ENCODE measurements at regions not wholly inside any gene's neighbourhood (a gene's known extent, or its start where the extent isn't known, plus 50 kb on each side); places are given as distances from the start of the nearest gene placed in this dataset.

DNA sequence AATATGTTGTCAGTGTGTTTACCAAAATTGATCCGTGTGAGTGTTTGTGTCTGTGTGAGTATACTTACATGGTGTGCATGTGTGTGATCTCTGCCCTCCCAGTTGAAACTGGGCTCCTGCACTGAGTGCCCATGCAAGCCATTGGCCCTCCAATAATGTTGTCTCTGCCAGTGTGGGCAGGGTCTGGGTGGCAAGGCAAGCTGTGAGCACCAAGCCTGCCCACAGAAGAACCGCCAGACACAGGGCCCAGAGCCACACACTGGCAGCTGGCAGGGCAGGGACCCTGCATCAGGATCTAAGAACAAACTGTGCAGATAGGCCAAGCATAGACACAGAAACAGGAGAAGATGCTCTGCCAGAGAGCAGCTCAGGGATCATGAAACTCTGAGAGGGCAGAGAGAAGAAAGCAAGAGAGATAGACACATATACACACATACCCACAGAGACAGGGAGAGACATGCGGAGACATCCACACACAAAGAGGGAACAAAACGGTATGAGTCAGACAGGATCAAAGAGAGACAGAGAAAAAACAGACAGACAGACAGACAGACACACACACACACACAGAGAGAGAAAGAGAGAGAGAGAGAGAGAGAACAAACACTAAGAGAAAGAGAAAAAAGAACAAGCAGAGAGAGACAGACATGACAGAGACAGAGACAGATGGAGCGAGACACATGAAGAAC is 555.0 kb downstream of the MID1IP1 start:
- DNase-seq, result no peak

DNA sequence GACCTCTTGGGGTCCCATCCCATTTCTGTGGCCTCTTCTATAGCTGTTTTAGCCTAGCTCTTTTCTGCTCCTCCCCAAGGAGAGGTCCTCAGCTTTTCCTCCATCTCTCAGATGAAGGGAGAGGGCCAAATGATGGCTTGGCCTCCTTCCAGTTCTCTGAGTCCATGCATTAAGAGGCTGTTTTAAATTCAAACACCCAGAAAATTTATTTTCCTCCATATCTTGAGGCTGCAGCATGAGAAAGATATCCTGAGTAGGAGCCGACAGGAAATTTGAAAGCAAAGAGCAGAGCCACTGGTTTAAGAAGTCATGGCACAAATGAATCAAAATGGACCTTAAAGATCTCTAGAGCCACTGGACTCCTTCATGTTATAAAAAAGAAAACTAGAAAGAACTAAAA is 558.8 kb downstream of the MID1IP1 start:
- DNase-seq, result no peak

DNA sequence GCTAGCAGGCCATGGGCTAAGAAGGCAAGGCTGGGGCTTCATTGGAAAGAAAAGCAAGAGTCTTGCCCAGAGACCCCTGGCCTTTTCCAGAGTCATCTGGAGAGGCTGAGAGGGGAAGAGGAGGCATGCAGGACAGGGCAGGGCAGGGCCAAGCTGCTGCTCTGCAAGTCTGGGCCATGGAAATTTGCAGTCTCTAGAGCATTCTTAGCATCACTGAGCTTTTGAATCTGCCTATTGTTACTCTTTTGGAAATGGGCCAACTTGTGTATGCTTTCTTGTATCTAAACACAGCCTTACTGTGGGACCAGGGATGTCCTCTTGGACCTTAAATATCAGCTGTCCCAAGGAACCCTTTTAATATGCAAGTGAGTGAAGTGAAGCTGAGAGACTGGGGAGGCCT is 560.5 kb downstream of the MID1IP1 start:
- no peak for DNase-seq

DNA sequence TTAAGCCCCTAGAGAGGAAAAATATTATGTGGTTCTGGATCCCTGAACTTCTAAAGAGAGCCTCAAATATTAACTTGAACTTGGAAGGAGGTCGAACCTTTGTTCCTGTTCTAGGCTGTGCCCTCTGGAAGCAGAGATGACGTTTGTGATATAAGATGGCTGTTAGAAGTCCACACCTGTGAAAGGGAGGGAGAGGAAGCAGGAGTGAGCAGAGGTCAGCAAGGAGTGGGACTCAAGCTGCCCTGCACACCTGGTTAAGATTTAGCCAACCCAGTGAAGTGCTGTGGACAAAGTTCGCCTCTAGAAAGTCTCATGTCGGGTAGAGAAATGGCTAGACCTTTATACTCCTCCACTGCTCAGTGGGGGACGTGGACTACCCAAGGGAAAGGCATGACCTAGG is 566.2 kb downstream of the MID1IP1 start:
- no peak for DNase-seq

DNA sequence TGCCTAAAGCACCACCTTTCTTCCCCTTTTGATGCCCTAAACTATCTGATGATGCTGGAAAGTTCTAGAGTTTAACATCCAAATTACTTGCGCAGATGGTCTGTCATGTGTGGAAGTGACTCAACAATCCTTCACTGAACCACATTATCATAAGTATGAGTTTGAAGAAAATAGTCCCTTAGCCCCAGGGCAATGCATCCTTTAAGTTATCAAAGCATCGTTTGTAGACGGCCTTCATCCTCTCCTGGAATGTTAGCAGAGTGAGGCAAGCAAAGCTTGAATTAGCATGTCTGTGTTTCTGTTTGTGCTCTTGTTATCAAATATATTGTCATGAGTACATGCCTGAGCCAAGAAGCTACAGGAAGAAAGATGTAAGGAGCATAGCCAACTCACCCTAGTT is 570.9 kb downstream of the MID1IP1 start:
- DNase-seq, result no peak

DNA sequence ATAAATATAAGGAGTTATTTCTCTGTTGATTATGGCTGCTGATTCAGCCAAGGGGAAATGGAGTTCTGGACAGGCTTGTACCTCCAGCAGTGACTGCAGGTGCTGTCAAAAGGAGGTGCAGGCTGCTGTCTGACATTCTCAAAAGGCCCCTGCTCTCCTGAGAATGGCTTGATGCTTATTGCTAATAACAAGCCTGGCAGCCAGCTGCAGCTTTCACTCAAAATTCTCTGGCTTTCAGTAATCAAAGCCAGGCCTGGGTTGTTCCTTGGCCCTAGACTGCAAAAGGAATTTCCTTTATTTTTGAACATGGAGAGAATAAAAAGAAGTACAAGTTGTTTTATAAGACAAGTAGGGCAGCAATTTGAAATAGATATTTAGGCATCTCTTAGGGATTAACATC is 575.9 kb downstream of the MID1IP1 start:
- DNase-seq, result peak; percentile 34

DNA sequence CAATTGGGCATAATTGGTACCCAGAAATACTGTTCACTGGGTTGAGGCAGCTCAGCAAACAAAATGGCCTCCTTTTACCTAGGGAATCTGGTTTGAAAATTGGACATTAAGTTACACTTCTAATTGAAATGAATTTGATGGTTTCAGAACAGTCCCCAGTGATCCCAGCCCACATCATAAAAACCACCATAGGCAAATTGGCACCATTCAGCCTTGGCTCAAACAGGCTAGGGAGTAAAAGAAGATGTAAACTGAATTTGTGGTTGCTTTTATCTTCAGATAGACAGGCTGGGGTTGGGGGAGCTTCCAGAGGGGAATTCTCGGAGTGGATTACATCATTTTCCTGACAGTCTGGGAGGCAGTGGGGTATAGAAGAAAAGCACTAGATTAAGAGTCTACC is 576.5 kb downstream of the MID1IP1 start:
- peak; percentile 28 for DNase-seq

DNA sequence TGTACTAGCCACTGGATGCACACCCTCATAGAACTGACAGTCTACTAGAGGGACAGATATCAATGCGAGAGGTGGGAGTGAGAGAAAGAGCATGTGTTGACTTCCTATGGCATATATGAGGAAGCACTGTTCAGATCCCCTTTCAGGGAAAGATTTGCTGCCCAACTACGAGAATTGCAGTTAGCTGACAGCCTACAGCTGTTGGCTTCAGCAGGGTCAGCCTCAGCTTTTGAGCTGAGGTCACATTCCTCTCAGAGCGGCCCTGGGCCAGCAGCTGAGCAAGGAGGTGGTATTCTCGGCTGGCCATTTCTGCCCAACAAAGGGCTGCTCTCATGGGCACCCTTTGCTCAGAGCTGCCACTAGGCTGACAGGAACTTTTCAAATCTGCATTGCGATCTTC is 580.2 kb downstream of the MID1IP1 start:
- DNase-seq, result no peak

DNA sequence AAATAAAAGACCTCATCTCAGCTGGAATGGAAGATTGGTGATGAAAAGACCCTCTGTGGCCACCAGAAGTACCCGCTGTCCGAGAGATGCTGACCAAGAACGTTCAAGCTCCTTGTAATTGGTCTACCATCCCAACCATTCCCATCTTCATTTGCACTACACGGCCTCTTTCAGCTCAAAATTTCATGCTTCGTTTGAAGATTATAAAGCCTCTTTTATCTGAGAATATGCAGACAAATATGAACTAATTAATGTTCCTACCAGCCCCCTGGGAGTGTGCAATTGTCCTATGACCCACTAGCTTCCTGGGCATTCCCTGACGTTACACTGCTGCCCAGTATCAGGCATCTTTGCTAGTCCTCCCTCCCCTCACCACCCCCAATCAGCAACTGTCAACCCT is 583.7 kb downstream of the MID1IP1 start:
- no peak for DNase-seq

DNA sequence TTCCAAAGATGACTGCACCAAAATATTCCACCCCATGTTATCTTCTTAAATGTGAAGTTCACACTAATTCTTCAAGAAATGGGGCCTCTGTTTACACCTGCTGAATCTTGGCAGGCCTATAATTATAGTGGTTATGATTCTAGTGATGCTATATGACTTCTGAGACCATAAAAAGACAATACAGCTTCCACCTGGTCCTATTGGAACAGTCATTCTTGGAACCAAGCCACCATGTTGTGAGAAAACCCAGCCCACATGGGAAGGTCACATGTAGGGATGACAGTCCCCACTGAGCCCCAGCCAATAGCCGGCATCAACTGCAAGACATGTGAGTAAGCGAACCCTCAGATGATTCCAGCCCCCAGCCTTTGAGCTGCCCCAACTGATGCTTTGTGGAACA is 587.5 kb downstream of the MID1IP1 start:
- DNase-seq, result no peak

DNA sequence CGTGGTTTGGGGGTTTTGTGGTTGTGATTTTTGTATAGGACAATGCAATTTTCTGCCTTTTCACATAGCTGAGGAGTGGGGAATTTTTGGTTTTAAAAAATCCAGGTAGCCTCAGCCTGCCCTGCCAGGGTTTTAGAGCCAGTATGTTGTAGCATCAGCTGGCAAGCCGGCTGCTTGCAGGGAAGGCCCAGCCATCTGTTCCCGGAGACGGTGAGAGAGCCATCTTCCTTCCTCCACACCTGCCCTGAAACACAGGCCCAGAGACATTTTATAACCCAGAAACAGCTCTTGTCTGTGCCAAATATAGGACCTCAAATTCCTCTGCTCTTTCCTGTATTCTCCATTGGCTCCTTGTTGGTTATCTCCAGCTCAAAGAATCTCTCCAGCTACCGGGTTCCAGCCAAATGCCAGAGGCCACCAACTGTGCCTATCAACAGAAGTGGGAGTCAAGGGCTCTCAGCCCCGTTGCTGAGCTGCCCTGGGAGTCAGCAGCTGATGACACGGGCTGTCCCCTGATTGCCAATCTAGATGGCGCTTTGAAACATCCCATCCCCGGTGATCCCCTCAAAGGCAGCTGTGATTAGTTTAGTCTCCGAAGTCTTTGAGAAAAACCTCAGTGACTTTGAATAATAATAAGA is 595.2 kb downstream of the MID1IP1 start:
- no peak for DNase-seq

DNA sequence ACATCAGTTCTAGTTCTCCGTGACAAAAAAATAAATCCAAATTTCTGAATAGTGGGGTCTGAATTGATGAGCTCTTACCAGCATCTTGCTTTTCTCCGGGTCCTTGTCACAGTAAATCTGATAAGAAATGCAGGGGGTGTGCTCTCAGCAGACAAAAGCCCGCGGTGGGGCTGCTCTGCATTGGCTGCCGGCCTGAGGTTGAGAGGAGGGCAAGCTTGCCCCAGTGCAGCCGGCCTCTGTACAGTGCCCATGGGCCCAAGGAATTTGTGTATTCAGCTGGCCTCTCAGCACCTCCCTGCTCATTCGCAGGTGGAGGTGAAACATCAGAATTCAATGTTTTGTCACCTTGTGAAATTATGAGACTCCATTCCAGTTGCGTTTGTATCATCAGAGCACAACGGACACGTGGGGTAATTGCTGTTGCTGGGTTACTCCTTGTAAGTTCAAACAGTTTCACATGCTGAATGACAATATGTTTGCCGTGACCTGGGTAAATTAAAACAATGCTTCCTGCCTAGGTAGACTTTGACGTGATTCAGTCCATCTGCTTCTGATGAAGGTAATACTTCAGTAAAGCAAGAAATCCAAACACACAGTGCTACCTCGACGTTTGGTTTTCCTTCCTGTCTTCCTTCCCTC is 596.4 kb downstream of the MID1IP1 start:
- DNase-seq, result no peak

DNA sequence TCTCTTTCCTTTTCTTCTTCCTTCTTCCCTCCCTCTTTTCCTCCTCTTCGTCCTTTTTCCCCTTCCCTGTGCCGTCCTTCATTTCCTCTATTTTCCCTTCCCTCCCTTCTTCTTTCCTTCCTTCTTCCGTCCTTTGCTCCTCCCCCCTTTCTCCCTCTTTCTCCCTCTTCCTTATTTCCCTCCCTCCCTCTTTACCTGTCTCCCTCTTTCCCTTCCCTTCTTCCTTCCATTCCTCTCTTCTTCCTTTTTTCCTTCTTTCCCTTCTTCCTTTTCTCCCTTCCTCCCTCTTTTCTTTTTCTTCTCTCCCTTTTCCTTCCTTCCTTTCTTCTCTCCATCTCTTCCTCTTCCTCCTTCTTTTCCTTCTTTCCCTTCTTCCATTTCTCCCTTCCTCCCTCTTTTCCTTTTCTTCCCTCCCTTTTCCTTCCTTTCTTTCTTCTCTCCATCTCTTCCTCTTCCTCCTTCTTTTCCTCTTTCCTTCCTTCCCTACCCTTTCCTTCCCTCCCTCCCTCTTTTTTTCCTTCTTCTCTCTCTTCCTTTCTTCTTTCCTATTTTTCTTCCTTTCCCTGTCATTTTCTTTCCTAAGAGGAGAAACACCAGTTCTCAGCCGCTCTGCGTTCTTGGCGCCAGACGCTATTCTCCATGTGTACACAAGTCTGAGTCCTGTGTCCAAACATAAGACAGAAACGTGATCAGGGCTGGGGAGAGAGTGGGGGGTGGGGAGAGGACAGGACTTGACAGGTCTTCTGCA is 597.1 kb downstream of the MID1IP1 start:
- DNase-seq, result no peak

DNA sequence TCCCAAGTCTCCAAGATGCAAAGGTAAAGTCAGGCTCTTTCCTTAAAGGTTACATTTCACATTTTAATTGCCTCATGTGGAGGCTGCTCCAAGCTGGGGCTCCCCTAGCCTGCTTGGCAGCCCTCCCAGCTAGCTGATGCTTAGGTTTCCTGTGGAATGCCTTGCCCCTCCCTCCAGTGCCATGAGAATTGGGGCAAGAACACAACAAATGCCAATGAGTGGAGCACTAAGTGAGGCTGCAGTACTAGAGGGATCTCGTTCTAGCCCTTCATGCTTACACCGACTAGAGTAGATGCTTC is 597.7 kb downstream of the MID1IP1 start:
- peak; percentile 40 for DNase-seq

DNA sequence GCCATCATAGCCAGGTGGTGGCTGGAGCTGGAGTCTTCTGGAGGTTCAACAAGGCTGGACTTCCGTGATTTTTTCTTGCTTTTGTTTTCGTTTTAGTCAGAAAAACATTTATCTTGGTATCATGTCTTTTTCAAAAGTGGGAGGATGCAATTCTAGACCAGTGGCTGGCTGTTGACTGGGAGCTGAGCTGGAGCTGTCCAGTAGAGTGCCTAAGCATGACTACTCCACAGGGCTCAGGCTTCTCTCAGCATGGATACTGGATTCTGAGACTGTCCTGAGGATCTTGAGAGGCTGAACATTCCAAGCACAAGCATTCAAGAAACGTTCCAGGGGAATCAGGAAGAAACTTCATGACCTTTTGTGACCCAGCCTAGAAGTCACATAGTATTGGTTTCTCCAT is 598.1 kb downstream of the MID1IP1 start:
- no peak for DNase-seq

DNA sequence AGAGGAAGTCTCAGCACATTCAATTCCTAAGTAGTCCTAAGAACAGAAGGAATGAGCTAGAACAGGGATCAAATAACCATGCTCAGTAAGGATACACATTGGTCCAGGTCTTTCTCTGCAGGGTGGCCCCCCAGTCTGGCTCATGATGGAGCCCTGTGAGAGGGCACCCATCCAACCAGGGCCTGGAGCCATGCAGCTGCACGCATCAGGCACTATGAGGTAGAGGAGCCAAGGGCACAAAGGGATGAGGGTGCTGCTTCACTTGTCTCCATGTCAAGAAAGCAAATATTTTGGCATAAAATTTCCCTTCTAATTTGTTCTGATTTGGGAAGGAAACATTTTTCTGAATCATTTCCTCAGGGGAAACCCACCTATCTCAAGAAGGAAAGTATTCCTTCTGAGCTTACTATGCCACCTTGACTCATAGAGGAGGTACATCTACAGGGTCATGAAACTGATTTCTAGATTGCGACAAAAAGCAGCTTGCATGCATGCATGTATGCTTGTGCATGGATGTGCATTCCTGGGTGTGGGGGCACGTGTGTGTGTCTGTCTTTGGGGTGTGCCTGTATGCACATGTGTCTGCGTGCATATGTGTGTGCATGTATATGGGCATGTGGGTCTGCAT is 600.3 kb downstream of the MID1IP1 start:
- DNase-seq, result no peak

DNA sequence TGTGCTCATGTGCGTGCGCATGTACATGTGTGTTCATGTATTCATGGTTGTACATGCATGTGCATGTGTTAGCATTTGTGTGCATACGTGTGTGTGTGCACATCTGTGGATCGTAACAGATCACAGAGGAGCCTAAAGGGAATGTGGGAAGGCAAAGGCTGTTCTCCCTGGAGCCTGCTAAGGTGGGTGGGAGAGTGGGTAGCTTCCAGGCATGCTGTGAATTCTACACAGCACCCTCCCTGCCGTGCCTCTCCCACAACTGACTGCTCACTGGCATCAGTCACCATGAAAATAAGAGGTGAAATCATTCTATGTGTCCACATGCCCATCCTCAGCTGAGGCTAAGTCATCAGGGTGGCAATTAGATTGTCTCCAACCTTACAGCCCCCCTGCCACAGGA is 600.9 kb downstream of the MID1IP1 start:
- no peak for DNase-seq

DNA sequence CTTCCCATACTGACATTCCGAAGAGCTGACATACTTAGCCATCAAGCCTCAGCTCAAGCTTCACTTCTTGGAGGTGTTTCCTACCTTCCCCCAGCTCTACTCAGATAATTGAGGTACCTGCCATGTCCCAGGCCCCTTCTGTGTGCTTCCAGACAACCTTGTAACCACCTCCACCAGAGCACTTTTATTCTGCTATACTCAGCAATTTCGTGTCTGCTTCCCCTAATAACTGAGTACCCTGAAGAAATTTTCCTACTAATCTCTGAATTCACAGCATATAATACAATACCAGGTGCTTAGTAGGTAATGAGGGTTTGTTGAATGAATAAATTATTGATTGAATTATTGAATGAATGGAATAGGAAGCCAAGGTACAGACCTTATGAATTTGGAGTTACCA is 605.5 kb downstream of the MID1IP1 start:
- no peak for DNase-seq

DNA sequence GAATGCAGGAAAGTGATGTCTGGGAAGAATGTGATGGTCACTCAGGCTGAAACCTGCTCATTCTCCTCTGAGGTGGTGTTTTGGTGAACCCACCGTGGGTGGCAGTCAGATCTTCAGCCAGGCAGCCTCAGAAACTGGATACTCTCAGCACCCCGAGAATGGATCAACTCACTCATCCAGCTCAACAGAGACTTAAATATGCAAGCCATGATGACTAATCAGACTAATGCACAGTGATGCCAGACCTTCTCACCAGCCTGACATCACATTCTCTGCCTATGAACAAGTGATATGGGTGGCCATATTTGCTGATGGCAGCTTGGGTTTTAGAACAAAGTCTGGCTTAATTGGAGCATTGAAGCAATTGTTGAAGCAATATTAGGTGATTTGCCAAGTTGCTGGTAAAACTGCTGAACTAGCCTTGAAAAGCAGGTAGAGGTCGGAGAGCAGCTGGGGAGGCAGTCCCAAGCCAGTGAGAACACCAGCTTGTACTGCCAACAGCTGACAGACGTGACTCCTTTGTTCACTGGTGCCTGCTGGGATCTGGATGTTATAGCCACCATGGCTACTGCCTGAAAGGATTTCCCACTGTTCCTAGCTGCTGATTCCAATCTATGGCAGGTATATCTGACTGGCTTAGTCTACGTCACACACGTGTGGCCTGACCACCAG is 608.1 kb downstream of the MID1IP1 start:
- no peak for DNase-seq

DNA sequence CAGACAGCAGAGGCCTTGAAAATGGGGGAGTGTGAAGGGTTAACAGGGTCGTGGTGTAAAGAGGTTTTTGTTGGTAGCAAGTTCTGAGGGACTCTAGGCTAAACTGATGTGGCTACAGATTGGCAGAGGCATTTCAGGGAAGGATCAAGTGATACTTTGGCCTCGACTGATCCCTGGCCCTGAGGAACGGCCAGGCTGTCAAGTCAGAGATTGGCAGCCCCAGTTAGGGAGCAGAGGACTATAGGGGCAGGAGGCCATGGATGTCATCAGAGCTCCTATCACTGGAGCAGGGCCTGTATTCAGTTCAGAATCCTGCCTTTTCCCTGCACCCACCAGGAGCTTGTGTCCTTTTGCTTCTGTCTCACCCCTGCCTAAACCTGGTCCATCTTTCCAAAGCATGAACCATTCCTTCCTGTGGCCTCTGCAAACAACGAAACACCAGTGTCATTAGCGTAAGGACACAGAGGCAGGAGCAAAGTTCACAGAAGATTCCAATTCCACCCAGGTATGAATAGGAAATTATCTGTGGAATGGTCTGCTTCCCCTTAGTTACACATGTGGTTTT is 613.1 kb downstream of the MID1IP1 start:
- DNase-seq, result no peak

DNA sequence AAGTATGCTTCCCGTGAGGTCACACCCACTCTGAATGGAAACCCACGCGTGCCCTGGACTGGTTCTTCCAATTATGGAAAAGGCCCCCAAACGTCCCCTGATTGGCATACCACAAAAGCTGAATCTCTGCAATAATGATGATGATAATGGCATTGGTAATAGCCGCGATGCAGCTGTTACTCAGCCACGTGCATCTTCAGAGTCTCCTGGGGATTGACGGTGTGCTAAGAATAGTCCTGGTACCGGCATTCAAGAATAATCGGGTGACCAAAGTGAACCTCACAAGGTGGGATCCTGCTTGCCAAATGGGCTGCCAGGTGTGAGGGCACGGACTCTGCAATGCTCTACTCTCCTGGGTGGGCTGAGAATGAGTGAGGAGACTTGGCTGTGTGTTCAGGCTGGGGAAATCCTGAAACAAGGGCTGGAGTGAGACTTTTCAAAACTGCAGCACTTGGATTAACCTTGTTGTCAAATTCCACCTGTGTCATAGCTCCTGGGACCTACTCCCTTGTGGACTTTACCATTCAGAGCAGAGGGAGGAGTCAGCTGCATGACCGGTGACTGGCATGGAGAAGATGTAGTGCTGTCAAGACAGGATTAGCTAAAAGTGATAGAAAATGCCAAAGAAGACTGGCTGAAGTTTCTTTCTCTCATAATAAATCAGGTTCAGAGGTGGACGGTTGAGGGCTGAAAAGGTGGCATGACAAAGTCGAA is 615.4 kb downstream of the MID1IP1 start:
- DNase-seq, result no peak

DNA sequence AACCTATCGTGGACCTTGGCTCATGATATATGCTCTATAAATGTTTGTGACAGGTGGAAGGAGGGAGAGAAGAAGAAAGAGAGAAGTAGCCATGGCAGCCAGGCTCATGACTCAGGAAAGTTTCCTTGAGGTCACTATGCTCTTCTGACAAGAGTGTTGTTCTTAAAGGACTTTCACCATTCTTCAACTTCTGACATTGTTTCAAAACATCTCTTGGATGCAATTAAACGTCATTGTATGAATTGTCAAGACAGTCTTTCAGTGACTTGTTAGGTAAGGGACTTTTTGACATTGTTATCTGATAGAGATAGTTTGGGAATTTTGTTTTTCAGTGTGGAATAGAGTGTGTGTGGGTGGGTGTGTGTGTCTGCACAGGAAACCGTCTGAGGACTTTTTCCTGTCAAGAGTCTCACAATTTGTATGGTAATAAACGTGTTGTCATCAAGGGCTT is 617.0 kb downstream of the MID1IP1 start:
- DNase-seq, result no peak
